ENCODE measurements at regions not wholly inside any gene's neighbourhood (a gene's known extent, or its start where the extent isn't known, plus 50 kb on each side); places are given as distances from the start of the nearest gene placed in this dataset.

DNA sequence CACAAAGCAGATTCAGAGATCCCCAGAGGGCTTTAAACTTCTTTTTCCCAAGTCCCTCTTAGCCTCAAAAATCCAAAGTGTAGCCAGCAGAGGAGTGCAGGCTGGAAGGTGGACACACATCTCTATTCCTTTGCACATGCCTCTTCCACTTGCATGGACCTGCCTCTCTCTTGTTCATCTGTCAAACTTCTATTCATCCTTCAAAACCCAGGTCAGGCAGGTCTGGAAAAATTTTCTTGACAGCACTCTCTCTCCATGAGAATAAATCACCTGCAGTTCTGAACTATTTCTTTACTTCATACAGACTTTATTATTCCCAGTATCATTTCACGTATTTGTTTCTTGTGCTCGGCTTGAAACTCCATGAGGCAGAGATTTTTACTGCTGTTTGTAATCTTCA, 127.5 kb downstream of the SS18 start:
- TF ChIP-seq POLR2A (IDR thresholded peaks at IDR 0.05) (no peak), EP300 (IDR thresholded peaks at IDR 0.05) (no peak)
